Testis (tissue), 2 donors: ENCODE measurements at regions not wholly inside any gene's neighbourhood (a gene's known extent, or its start where the extent isn't known, plus 50 kb on each side); places are given as distances from the start of the nearest gene placed in this dataset.
"Not testable (repeated sequence)": the region's sequence is repeated elsewhere in the genome, so short reads cannot be mapped to it uniquely, and the experiment has no call there.

Source experiments
- DNase-seq: peaks from one replicate; pipeline ENCODE4 v3.0.0-alpha.2; 2019
- H3K27ac ChIP-seq, 2 donors: fragments of 200-600 bp; sonication (generic); one replicate each; pipeline ENCODE4 v1.5.1; 2019
- H3K27me3 ChIP-seq: fragments of 200-600 bp; sonication (generic); one replicate; pipeline ENCODE4 v1.5.1; 2019
- H3K36me3 ChIP-seq: fragments of 200-600 bp; sonication (generic); one replicate; pipeline ENCODE4 v1.5.1; 2017; ENCODE audit warnings: low read depth; ENCODE audit errors: missing control alignments
- H3K4me1 ChIP-seq: fragments of 200-600 bp; sonication (generic); one replicate; pipeline ENCODE4 v1.5.1; 2019
- H3K4me3 ChIP-seq, 2 donors: fragments of 200-600 bp; sonication (generic); one replicate each; pipeline ENCODE4 v1.5.1; 2017 to 2019
- H3K9me3 ChIP-seq: fragments of 200-600 bp; sonication (generic); one replicate; pipeline ENCODE4 v1.5.1; 2017
- CTCF ChIP-seq, 3 experiments: fragments of 450-650 bp in 2 of 3; fragments of 200-600 bp in 1 of 3; sonication (generic) in 1 of 3; IDR thresholded peaks; one replicate each; pipeline ENCODE4 v1.5.1; 2016 to 2019; ENCODE audit warnings: antibody characterized with exemption in 3 of 3, mild to moderate bottlenecking in 2 of 3, moderate library complexity in 1 of 3
- POLR2A ChIP-seq: fragments of 450-650 bp; IDR thresholded peaks from one replicate; pipeline ENCODE4 v1.6.1; 2017; ENCODE audit warnings: antibody characterized with exemption, mild to moderate bottlenecking, moderate library complexity
- WGBS, 2 donors: methylation state at CpG; one replicate each; pipeline ENCODE4 v1.1.5; 2018; 5-methylcytosine and 5-hydroxymethylcytosine counted together
- intact Hi-C: fragments of 100-400 bp; cut with DNase I; formaldehyde crosslinking; loops from one replicate; pipeline ENCODE4 v1.15.1; 2023; ENCODE audit warnings: low total_unique reads

DNA sequence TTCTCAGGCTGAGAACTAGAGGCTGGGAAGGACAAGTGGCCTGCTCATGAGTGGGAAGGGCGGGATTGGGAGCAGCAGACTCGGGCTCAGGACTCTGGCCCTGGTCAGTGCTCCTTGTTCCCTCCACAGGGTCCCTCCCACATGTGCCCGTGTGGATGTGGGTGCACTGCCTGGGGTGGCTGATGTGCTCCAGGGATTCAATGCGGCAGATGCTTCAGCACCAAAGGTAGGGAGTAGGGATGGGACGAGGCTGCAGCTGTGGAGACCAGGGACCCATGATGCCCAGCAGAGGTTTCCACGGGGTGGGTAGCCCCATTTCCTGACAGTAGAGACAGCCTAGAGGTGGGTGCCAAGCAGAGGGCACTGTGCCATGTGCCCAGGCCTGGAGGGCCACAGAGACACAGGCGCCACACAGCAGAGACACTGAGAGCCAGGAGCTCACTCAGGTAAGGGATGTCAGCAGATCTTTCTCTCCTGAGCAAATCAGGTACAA lies 89.5 kb downstream of the GGTLC2 start:
- WGBS, 2 donors, result 76 to 86% methylated on average over 5 to 7 of the region's 7 CpGs
- DNase-seq, result no peak
- no peaks in the 10 kb centered on the region for H3K36me3 ChIP-seq
- no peak overlapping the region for H3K27ac ChIP-seq
- no peaks in the 10 kb centered on the region for H3K27me3 ChIP-seq
- intact Hi-C loops, result no loop called here
- H3K9me3 ChIP-seq, result no peaks in the 10 kb centered on the region
- H3K4me1 ChIP-seq, result peaks cover 9% of the 10 kb centered on the region
- no peak overlapping the region for H3K4me3 ChIP-seq
- no peak for TF ChIP-seq POLR2A
- TF ChIP-seq CTCF (IDR thresholded peaks at IDR 0.05), result no peak

- intact Hi-C loops, DNase-seq, H3K4me3 ChIP-seq, H3K4me1 ChIP-seq, H3K27ac ChIP-seq, H3K36me3 ChIP-seq, H3K9me3 ChIP-seq, H3K27me3 ChIP-seq: not testable (repeated sequence)
- 75 to 89% methylated on average over 15 to 17 of the region's 17 CpGs for WGBS, 2 donors
Measured at GRCh38 chr22:22734395-22735272, 90.2 kb downstream of the GGTLC2 start.

DNA sequence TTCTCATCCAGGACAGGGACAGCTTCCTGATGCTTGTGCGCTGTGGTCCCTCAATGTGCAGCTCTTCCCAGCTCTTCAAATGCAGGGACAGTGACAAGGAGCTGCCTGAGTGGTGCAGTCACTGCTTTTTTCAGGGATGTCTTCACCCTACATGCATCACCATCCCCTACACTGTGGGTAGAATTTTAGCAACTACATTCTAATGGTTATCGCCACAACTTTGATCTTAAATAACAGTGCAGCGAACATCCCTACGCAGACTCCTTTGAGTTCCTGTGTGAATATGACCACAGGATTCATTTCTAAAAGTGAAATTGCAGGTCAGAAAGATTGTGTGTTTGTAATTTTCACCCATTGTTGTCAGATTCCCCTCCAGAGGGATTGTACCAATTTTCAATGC lies 90.9 kb downstream of the GGTLC2 start:
- H3K27ac ChIP-seq, H3K27me3 ChIP-seq, DNase-seq, H3K9me3 ChIP-seq, H3K4me1 ChIP-seq, H3K36me3 ChIP-seq, H3K4me3 ChIP-seq, intact Hi-C loops: not testable (repeated sequence)
- 75 to 93% methylated on average over 3 to 4 of the region's 4 CpGs for WGBS, 2 donors

DNA sequence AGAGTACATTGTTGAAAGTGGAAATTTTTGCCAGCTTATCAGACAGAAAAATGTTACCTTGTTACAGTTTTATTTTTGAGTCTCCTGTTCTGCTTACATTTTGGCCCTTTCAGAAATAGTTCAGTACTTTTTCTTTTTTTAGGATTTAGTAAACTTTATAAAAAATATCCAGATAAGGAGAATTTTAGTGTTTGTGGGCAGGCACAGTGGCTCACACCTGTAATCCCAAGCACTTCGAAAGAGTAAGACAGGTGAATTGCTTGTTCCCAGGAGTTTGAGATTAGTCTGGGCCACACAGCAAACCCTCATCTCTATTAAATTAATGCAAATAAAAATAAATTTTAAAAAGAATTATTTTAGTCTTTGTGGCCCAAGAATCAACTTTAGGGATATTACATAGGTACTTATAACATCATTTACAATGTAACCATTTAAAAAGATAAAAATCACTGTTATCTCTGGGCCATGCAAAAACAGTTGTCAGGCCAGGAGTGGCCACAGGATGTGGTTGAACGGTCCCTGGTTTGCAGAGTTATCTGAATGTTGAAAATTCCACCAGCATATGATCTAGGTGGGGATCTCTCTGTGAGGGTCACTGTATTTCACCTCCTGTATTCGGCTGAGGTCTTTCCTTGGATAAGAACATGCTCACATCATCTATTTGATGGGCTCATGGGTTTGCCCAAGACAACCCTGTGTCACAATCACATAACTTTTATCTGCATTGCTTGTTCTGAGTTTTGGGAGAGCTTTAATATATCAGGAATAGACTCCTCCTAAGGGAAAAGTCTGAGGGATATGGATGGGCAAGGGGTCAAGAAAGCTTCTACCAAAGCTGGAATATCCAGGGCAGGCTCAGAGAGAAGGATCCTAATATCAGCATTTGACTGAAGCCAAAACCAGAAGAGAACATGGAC lies 91.5 kb downstream of the GGTLC2 start:
- DNase-seq, result no peak
- no peaks in the 10 kb centered on the region for H3K27me3 ChIP-seq
- no peaks in the 10 kb centered on the region for H3K36me3 ChIP-seq
- no peak for TF ChIP-seq POLR2A
- TF ChIP-seq CTCF (IDR thresholded peaks at IDR 0.05), result no peak
- intact Hi-C loops, result no loop called here
- no peaks in the 10 kb centered on the region for H3K9me3 ChIP-seq
- WGBS, 2 donors, result 69 to 75% methylated on average over 3 of the region's 3 CpGs
- peaks cover 4% of the 10 kb centered on the region for H3K4me1 ChIP-seq
- H3K4me3 ChIP-seq, result no peak overlapping the region
- H3K27ac ChIP-seq, result no peak overlapping the region

GRCh38 chr22:22737590-22737989 lies 93.2 kb downstream of the GGTLC2 start:
- Histone ChIP-seq H3K27me3 (no peaks in the 10 kb centered on the region), H3K4me3 (no peak overlapping the region), H3K9me3 (no peaks in the 10 kb centered on the region), H3K4me1 (no peaks in the 10 kb centered on the region), H3K36me3 (no peaks in the 10 kb centered on the region), H3K27ac (no peak overlapping the region)
- 89 to 94% methylated on average over 2 of the region's 2 CpGs for WGBS, 2 donors
- intact Hi-C loops, result no loop called here
- TF ChIP-seq POLR2A (no peak), CTCF (IDR thresholded peaks at IDR 0.05) (no peak)
- DNase-seq, result no peak
